Right lobe of liver (tissue), 6 donors: ENCODE measurements at regions not wholly inside any gene's neighbourhood (a gene's known extent, or its start where the extent isn't known, plus 50 kb on each side); places are given as distances from the start of the nearest gene placed in this dataset.

Source experiments
- ATAC-seq, 4 donors: fragments of 200-7000 bp; cut with Tn5 transposase; one replicate each; pipeline ENCODE4 v1.9.1; 2020; ENCODE audit warnings: mild to moderate bottlenecking in 4 of 4, moderate library complexity in 4 of 4
- DNase-seq, 3 donors: peaks; one replicate each; pipeline ENCODE4 v3.0.0-alpha.2; 2020
- H3K27ac ChIP-seq, 3 donors: fragments of 200-600 bp; one replicate each; pipeline ENCODE4 v1.8.0; 2022
- H3K27me3 ChIP-seq, 2 donors: fragments of 200-600 bp; one replicate each; pipeline ENCODE4 v1.8.0; 2022
- H3K36me3 ChIP-seq, 4 donors: fragments of 200-600 bp; sonication (generic) in 1 of 4; one replicate each; pipeline versions ENCODE4 v1.5.1 to v1.8.0; 2017 to 2022; ENCODE audit warnings: control low read depth in 1 of 4
- H3K4me1 ChIP-seq, 4 donors: fragments of 200-600 bp; sonication (generic) in 1 of 4; one replicate each; pipeline versions ENCODE4 v1.5.1 to v1.8.0; 2017 to 2022; ENCODE audit warnings: control low read depth in 1 of 4
- H3K4me3 ChIP-seq, 3 donors: fragments of 200-600 bp; one replicate each; pipeline ENCODE4 v1.8.0; 2022
- H3K9me3 ChIP-seq, 4 donors: fragments of 200-600 bp; sonication (generic) in 1 of 4; one replicate each; pipeline versions ENCODE4 v1.5.1 to v1.8.0; 2017 to 2022; ENCODE audit warnings: control low read depth in 1 of 4
- CTCF ChIP-seq, 4 donors: fragments of 200-600 bp in 3 of 4; fragments of 450-650 bp in 1 of 4; IDR thresholded peaks; one replicate each; pipeline versions ENCODE4 v1.5.1 to v1.8.0; 2016 to 2022; ENCODE audit warnings: antibody characterized with exemption in 4 of 4, mild to moderate bottlenecking in 2 of 4
- POLR2A ChIP-seq: fragments of 450-650 bp; IDR thresholded peaks from one replicate; pipeline ENCODE4 v1.6.1; 2017; ENCODE audit warnings: antibody characterized with exemption, mild to moderate bottlenecking
- WGBS: methylation state at CpG from one replicate; pipeline ENCODE4 v1.1.6; 2018; ENCODE audit warnings: low coverage, low lambda C conversion rate; ENCODE audit not compliant: insufficient coverage; ENCODE audit errors: missing lambda C conversion rate; 5-methylcytosine and 5-hydroxymethylcytosine counted together
- intact Hi-C, 2 donors: fragments of 100-400 bp; cut with DNase I; formaldehyde crosslinking; loops; one replicate each; pipeline versions ENCODE4 v1.11.2 to v1.14.1; 2022
- donor health status: DM: no; HTN: yes; CAD: no.
- donor health status: DM: no; HTN: no; CAD: no.
- donor health status: DM: no; HTN: no; CAD: no.
- donor health status: DM: no; HTN: yes; CAD: no.
- donor health status: DM: no; HTN: yes; CAD: no.

GRCh38 chrX:147693511-147693910 lies 218.2 kb upstream of the FMR1 start:
- intact Hi-C loops: no loop called here
- WGBS: 25% methylated on average over 1 of the region's 2 CpGs
- TF ChIP-seq POLR2A (no peak), CTCF (IDR thresholded peaks at IDR 0.05) (no peak)

GRCh38 chrX:147699061-147699460 lies 212.7 kb upstream of the FMR1 start:
- Histone ChIP-seq H3K27ac (no peak overlapping the region), H3K27me3 (no peaks in the 10 kb centered on the region), H3K9me3 (no peaks in the 10 kb centered on the region), H3K4me3 (no peak overlapping the region), H3K4me1 (no peaks in the 10 kb centered on the region), H3K36me3 (no peaks in the 10 kb centered on the region)
- intact Hi-C loops: no loop called here
- 31% methylated on average over 2 of the region's 2 CpGs for WGBS
- ATAC-seq (no peak), DNase-seq (no peak)
- no peak for TF ChIP-seq POLR2A
- TF ChIP-seq CTCF (IDR thresholded peaks at IDR 0.05): no peak

More at GRCh38 chrX:147693511-147693910, 218.2 kb upstream of the FMR1 start:
- Histone ChIP-seq H3K36me3 (no peaks in the 10 kb centered on the region), H3K9me3 (no peaks in the 10 kb centered on the region), H3K27me3 (no peaks in the 10 kb centered on the region), H3K4me1 (no peaks in the 10 kb centered on the region), H3K4me3 (no peak overlapping the region), H3K27ac (no peak overlapping the region)
- ATAC-seq (no peak), DNase-seq (no peak)

- H3K27me3 ChIP-seq: no peaks in the 10 kb centered on the region
- intact Hi-C loops: no loop called here
- H3K9me3 ChIP-seq: no peaks in the 10 kb centered on the region
- no peak overlapping the region for H3K4me3 ChIP-seq
- H3K27ac ChIP-seq: no peak overlapping the region
- DNase-seq (no peak), ATAC-seq (no peak)
- no peaks in the 10 kb centered on the region for H3K4me1 ChIP-seq
- no peak for TF ChIP-seq CTCF (IDR thresholded peaks at IDR 0.05)
- 42% methylated on average over 2 of the region's 2 CpGs for WGBS
- no peaks in the 10 kb centered on the region for H3K36me3 ChIP-seq
Measured at GRCh38 chrX:147710301-147710700, 201.4 kb upstream of the FMR1 start.

GRCh38 chrX:147733369-147733768 lies 178.3 kb upstream of the FMR1 start:
- WGBS: 70% methylated on average over 1 of the region's 2 CpGs
- intact Hi-C loops: no loop called here
- no peak overlapping the region for H3K4me3 ChIP-seq
- H3K4me1 ChIP-seq: no peaks in the 10 kb centered on the region
- no peak for ATAC-seq
- TF ChIP-seq CTCF (IDR thresholded peaks at IDR 0.05) (no peak), POLR2A (no peak)
- H3K27ac ChIP-seq: no peak overlapping the region
- DNase-seq: no peak
- H3K36me3 ChIP-seq: no peaks in the 10 kb centered on the region
- H3K27me3 ChIP-seq: no peaks in the 10 kb centered on the region
- H3K9me3 ChIP-seq: no peaks in the 10 kb centered on the region

- Histone ChIP-seq H3K4me3 (no peak overlapping the region), H3K36me3 (no peaks in the 10 kb centered on the region), H3K27me3 (no peaks in the 10 kb centered on the region), H3K9me3 (no peaks in the 10 kb centered on the region), H3K27ac (no peak overlapping the region), H3K4me1 (no peaks in the 10 kb centered on the region)
- intact Hi-C loops: no loop called here
- no peak for TF ChIP-seq CTCF (IDR thresholded peaks at IDR 0.05)
- no peak for TF ChIP-seq POLR2A
- DNase-seq (no peak), ATAC-seq (no peak)
Measured at GRCh38 chrX:147735364-147735763, 176.4 kb upstream of the FMR1 start.
